HCT116 (cell line): ENCODE measurements at regions not wholly inside any gene's neighbourhood (a gene's known extent, or its start where the extent isn't known, plus 50 kb on each side); places are given as distances from the start of the nearest gene placed in this dataset.

Source experiments
- ATAC-seq: fragments of 200-7000 bp; cut with Tn5 transposase; 2 replicates; pipeline ENCODE4 v1.9.1; 2020; ENCODE audit warnings: mild to moderate bottlenecking, moderate library complexity
- BruUV-seq: library from RNA; stranded (reverse); fragments of 400-500 nt; replicated peaks from 2 replicates; lab custom pipeline; 2021; lab: Mats Ljungman, UMichigan
- CTCF ChIA-PET: fragments of 300-600 bp; sonication (Branson Sonifier 250); formaldehyde crosslinking; loops from one replicate; lab custom pipeline; 2021; ENCODE audit warnings: antibody characterized with exemption; lab: Charles Lee
- POLR2A ChIA-PET: fragments of 300-600, 350-600 bp; sonication (Branson Sonifier 250); formaldehyde crosslinking; loops from one replicate; lab custom pipeline; 2021; ENCODE audit warnings: antibody characterized with exemption; lab: Charles Lee
- RAD21 ChIA-PET, 2 experiments: fragments of 300-600 bp; sonication (Branson Sonifier 250); formaldehyde crosslinking; loops; one replicate each; lab custom pipeline; 2023; ENCODE audit warnings: low total read pairs in 2 of 2; ENCODE audit not compliant: uncharacterized antibody in 2 of 2, unreplicated experiment in 2 of 2, low non-redundant PET in 1 of 2; lab: Charles Lee
- DNase-seq: peaks from one replicate; pipeline ENCODE4 v3.0.0-alpha.2; 2010; ENCODE audit warnings: low read depth, low spot score
- H2AFZ ChIP-seq: fragments of 200-600 bp; shearing (Covaris generic), sonication (generic); 2 replicates; pipeline ENCODE4 v1.6.1; 2017; ENCODE audit warnings: low read depth, mixed run types, mixed read lengths, antibody characterized with exemption, low read length; ENCODE audit not compliant: poor library complexity, severe bottlenecking
- H3K27ac ChIP-seq: 2 replicates; pipeline ENCODE4 v1.5.1; 2012; ENCODE audit warnings: low read depth, low read length
- H3K27me3 ChIP-seq: fragments of 200-600 bp; sonication (generic); 2 replicates; pipeline ENCODE4 v1.6.1; 2016; ENCODE audit warnings: mixed run types, low read length, mixed read lengths; ENCODE audit not compliant: insufficient read depth
- H3K36me3 ChIP-seq, 2 experiments: fragments of 200-500 bp in 1 of 2; fragments of 200-600 bp in 1 of 2; sonication (Bioruptor generic) in 1 of 2; sonication (generic) in 1 of 2; 2 replicates each; pipeline versions ENCODE4 v1.5.1 to v1.6.1; 2014 to 2016; ENCODE audit warnings: low read length in 2 of 2, inconsistent platforms in 1 of 2, mixed read lengths in 1 of 2, mixed run types in 1 of 2; ENCODE audit not compliant: insufficient read depth in 2 of 2, control insufficient read depth in 1 of 2
- H3K4me1 ChIP-seq, 2 experiments: fragments of 200-600 bp in 1 of 2; sonication (generic) in 1 of 2; 2 replicates each; pipeline versions ENCODE4 v1.5.1 to v1.6.1; 2012 to 2017; ENCODE audit warnings: low read length in 2 of 2, inconsistent platforms in 1 of 2, mild to moderate bottlenecking in 1 of 2, mixed read lengths in 1 of 2, mixed run types in 1 of 2, moderate library complexity in 1 of 2; ENCODE audit not compliant: insufficient read depth in 2 of 2, control insufficient read depth in 1 of 2
- H3K4me2 ChIP-seq: fragments of 200-600 bp; sonication (generic); 2 replicates; pipeline ENCODE4 v1.6.1; 2017; ENCODE audit warnings: mixed run types, low read length, mixed read lengths
- H3K4me3 ChIP-seq, 2 experiments: fragments of 200-600 bp in 1 of 2; sonication (generic) in 1 of 2; replicated peaks in 1 of 2; 2 replicates each; pipeline ENCODE4 v1.5.1; 2011 to 2016; ENCODE audit warnings: low read length in 2 of 2, control low read depth in 1 of 2, low read depth in 1 of 2, mild to moderate bottlenecking in 1 of 2, mixed read lengths in 1 of 2, mixed run types in 1 of 2
- H3K79me2 ChIP-seq: fragments of 200-600 bp; sonication (generic); 2 replicates; pipeline ENCODE4 v1.6.1; 2017; ENCODE audit warnings: mild to moderate bottlenecking, mixed run types, low read length, moderate library complexity, mixed read lengths; ENCODE audit not compliant: insufficient read depth
- H3K9ac ChIP-seq: fragments of 200-600 bp; sonication (generic); 2 replicates; pipeline ENCODE4 v1.6.1; 2016; ENCODE audit warnings: low read length, mixed read lengths
- H3K9me2 ChIP-seq: fragments of 200-600 bp; sonication (generic), shearing (Covaris generic); 2 replicates; pipeline ENCODE4 v1.6.1; 2017; ENCODE audit warnings: mixed run types, mild to moderate bottlenecking, moderate library complexity; ENCODE audit not compliant: insufficient read depth
- H3K9me3 ChIP-seq, 2 experiments: fragments of 200-500 bp in 1 of 2; fragments of 200-600 bp in 1 of 2; sonication (Bioruptor generic) in 1 of 2; sonication (generic) in 1 of 2; 2 replicates each; pipeline ENCODE4 v1.6.1; 2014 to 2017; ENCODE audit warnings: low read length in 2 of 2, mixed read lengths in 2 of 2, inconsistent platforms in 1 of 2, low read depth in 1 of 2, mild to moderate bottlenecking in 1 of 2, mixed run types in 1 of 2, moderate library complexity in 1 of 2; ENCODE audit not compliant: control insufficient read depth in 1 of 2, insufficient read depth in 1 of 2
- H4K20me1 ChIP-seq: fragments of 200-600 bp; sonication (generic), shearing (Covaris generic); 2 replicates; pipeline ENCODE4 v1.6.1; 2017; ENCODE audit warnings: mixed run types, mild to moderate bottlenecking, moderate library complexity; ENCODE audit not compliant: insufficient read depth
- ATF3 ChIP-seq: IDR thresholded peaks from 2 replicates; pipeline ENCODE4 v1.6.1; 2012
- CBX3 ChIP-seq: IDR thresholded peaks from 2 replicates; pipeline ENCODE4 v1.6.1; 2012; ENCODE audit warnings: low read depth
- CTCF ChIP-seq, 3 experiments: fragments of 200-600 bp in 1 of 3; sonication (generic) in 1 of 3; IDR thresholded peaks in 2 of 3; conservative IDR thresholded peaks in 1 of 3; 2 replicates each; pipeline ENCODE4 v1.5.1; 2012 to 2017; ENCODE audit warnings: low read depth in 2 of 3, low read length in 2 of 3, antibody characterized with exemption in 1 of 3, borderline replicate concordance in 1 of 3, control low read depth in 1 of 3, mild to moderate bottlenecking in 1 of 3, mixed read lengths in 1 of 3, mixed run types in 1 of 3, moderate library complexity in 1 of 3; ENCODE audit not compliant: insufficient read depth in 1 of 3
- EGR1 ChIP-seq: IDR thresholded peaks from 2 replicates; pipeline ENCODE4 v1.6.1; 2012; ENCODE audit warnings: low read depth
- EZH2 ChIP-seq: fragments of 200-600 bp; sonication (generic); IDR thresholded peaks from 2 replicates; pipeline ENCODE4 v1.6.1; 2017; ENCODE audit warnings: antibody characterized with exemption, mixed run types
- FOSL1 ChIP-seq: IDR thresholded peaks from 2 replicates; pipeline ENCODE4 v1.6.1; 2012; ENCODE audit warnings: low read depth
- JUND ChIP-seq: IDR thresholded peaks from 2 replicates; pipeline ENCODE4 v1.6.1; 2012
- MAX ChIP-seq: IDR thresholded peaks from 2 replicates; pipeline ENCODE4 v1.6.1; 2012
- POLR2A ChIP-seq: IDR thresholded peaks from 2 replicates; pipeline ENCODE4 v1.7.0; 2011; ENCODE audit warnings: borderline replicate concordance; ENCODE audit not compliant: insufficient read depth, insufficient read length; ENCODE audit errors: extremely low read depth
- YY1 ChIP-seq: IDR thresholded peaks from 2 replicates; pipeline ENCODE4 v1.6.1; 2011; ENCODE audit warnings: low read length, low read depth, moderate library complexity, mild to moderate bottlenecking; ENCODE audit not compliant: insufficient replicate concordance; ENCODE audit errors: extremely low read depth
- intact Hi-C: fragments of 100-400 bp; cut with micrococcal nuclease; formaldehyde crosslinking; loops from 2 replicates; pipeline ENCODE4 v1.10.0; 2022

GRCh38 chr2:217392930-217393584 lies 533.2 kb upstream of the TNP1 start:
- RAD21 ChIA-PET = no interaction called here
- no peak overlapping the region for H3K4me2 ChIP-seq
- H3K9me2 ChIP-seq = no peaks in the 10 kb centered on the region
- H3K9me3 ChIP-seq = no peaks in the 10 kb centered on the region
- H3K27ac ChIP-seq = no peak overlapping the region
- no peak for DNase-seq
- no peaks in the 10 kb centered on the region for H3K4me1 ChIP-seq
- intact Hi-C loops = no loop called here
- POLR2A ChIA-PET = no interaction called here
- no peak overlapping the region for H2AFZ ChIP-seq
- no peaks in the 10 kb centered on the region for H3K36me3 ChIP-seq
- H3K79me2 ChIP-seq = no peaks in the 10 kb centered on the region
- peaks cover 23% of the 10 kb centered on the region; the same call in 1 of the 2 replicates for H3K27me3 ChIP-seq
- no peak overlapping the region for H3K9ac ChIP-seq
- TF ChIP-seq MAX = no peak
- no peak for TF ChIP-seq FOSL1
- no peak for TF ChIP-seq ATF3
- no peak for TF ChIP-seq CBX3
- TF ChIP-seq POLR2A = no peak
- no peak for TF ChIP-seq JUND
- no peak for TF ChIP-seq YY1
- no peak for TF ChIP-seq EZH2
- TF ChIP-seq EGR1 = no peak
- TF ChIP-seq CTCF (IDR thresholded peaks at IDR 0.05 in 2 of 3, conservative IDR thresholded peaks at IDR 0.05 in 1 of 3; ENCODE audit: borderline replicate concordance in 1 of 3, insufficient read depth in 1 of 3, low read depth in 2 of 3, low read length in 2 of 3) = no peak
- TF ChIP-seq, all 23 proteins: peak for 0
- no peak; the same call in 1 of the 2 replicates for ATAC-seq
- Histone ChIP-seq H3K4me3 (no peak overlapping the region), H4K20me1 (no peaks in the 10 kb centered on the region)
- CTCF ChIA-PET = no interaction called here
- BruUV-seq = no TSS peak
